ENCODE measurements at regions not wholly inside any gene's neighbourhood (a gene's known extent, or its start where the extent isn't known, plus 50 kb on each side); places are given as distances from the start of the nearest gene placed in this dataset.

DNA sequence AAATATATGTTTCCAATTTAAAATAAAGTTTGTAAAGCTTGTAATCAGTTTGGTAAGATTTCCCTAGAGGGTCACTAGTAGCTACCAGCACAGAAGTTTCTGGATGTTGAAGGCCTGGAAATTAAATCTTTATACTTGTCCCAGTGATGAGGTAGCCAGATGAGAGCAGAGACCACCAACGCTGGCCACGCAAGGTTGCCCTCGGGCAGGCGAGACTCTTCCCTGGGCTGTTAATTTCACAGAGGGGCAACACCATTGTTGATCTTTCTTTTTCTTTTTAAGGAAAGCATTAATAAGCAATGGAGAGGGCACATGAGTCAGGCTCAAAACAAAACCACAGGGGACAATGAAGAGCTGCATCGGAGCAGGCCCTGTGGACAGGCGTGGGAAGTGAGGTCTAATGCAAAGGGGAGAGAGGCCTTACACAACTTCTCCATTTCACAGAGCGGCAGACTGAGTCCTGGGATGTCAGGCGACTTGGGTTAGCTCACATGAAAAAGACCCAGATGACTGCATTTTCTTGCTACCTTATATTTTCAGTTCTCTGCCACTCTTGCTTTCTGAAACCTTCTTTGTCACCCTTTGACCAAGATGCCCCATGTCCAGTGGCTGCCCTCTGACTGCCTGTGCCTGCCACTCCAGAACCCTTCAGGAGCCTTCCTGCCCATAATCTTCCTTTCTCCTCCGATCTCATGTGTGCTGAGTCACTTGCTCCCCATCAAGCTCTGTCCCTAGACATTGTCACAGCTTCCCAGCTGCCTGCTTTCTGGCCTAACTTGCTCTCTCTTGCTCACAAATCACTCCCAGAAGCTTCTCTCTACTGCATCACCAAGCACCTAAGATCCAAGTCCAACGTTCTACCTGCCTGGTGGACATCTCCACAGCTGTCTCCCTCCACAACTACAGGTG is 107.7 kb upstream of the CDYL start:
- Histone ChIP-seq H3K36me3 (no peaks in the 10 kb centered on the region), H3K4me3 (no peak overlapping the region), H3K27ac (replicated peaks in 1 of 4) (no peak overlapping the region), H3K4me1 (no peaks in the 10 kb centered on the region), H3K9me3 (no peaks in the 10 kb centered on the region), H3K27me3 (no peaks in the 10 kb centered on the region)
- DNase-seq (ENCODE audit: extremely low spot score), result peak; percentile 83
- intact Hi-C loops (cut with DNase I), result no loop called here
- 89% methylated on average over 10 of the region's 10 CpGs for WGBS
- no peak for TF ChIP-seq POLR2A (IDR thresholded peaks at IDR 0.05; ENCODE audit: low read depth)
- no peak for TF ChIP-seq POLR2AphosphoS5 (IDR thresholded peaks at IDR 0.05)
- TF ChIP-seq, protein P1, sequence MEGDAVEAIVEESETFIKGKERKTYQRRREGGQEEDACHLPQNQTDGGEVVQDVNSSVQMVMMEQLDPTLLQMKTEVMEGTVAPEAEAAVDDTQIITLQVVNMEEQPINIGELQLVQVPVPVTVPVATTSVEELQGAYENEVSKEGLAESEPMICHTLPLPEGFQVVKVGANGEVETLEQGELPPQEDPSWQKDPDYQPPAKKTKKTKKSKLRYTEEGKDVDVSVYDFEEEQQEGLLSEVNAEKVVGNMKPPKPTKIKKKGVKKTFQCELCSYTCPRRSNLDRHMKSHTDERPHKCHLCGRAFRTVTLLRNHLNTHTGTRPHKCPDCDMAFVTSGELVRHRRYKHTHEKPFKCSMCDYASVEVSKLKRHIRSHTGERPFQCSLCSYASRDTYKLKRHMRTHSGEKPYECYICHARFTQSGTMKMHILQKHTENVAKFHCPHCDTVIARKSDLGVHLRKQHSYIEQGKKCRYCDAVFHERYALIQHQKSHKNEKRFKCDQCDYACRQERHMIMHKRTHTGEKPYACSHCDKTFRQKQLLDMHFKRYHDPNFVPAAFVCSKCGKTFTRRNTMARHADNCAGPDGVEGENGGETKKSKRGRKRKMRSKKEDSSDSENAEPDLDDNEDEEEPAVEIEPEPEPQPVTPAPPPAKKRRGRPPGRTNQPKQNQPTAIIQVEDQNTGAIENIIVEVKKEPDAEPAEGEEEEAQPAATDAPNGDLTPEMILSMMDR (IDR thresholded peaks at IDR 0.05), result no peak
- TF ChIP-seq EP300 (IDR thresholded peaks at IDR 0.05), result no peak

DNA sequence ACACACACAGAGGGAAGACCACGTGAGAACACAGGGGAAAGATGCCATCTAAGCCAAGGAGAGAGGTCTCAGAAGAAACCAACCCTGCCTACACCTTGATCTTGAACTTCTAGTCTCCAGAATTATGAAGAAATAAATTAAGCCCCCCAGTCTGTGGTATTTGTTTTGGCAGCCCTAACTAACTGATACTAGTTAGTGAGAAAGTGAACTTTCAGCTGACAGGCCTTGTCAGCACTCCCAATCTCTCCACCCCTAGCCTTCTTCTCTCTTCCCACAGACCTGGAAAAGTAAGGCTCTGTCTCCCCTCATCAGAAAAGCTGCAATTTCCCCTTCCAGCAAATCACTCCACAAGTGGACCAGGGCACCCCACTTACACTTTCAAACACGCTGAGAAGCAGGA is 108.6 kb upstream of the CDYL start:
- no peak overlapping the region for H3K4me3 ChIP-seq
- TF ChIP-seq POLR2AphosphoS5 (IDR thresholded peaks at IDR 0.05) (no peak), POLR2A (IDR thresholded peaks at IDR 0.05; ENCODE audit: low read depth) (no peak), EP300 (IDR thresholded peaks at IDR 0.05) (no peak)
- TF ChIP-seq, protein P1 (IDR thresholded peaks at IDR 0.05), result no peak
- H3K36me3 ChIP-seq, result no peaks in the 10 kb centered on the region
- peak; percentile 55 for DNase-seq (ENCODE audit: extremely low spot score)
- intact Hi-C loops (cut with DNase I), result no loop called here
- no peak overlapping the region for H3K27ac ChIP-seq (replicated peaks in 1 of 4)
- no peaks in the 10 kb centered on the region for H3K9me3 ChIP-seq
- no peaks in the 10 kb centered on the region for H3K4me1 ChIP-seq
- WGBS, result 86% methylated on average over 2 of the region's 2 CpGs
- no peaks in the 10 kb centered on the region for H3K27me3 ChIP-seq

DNA sequence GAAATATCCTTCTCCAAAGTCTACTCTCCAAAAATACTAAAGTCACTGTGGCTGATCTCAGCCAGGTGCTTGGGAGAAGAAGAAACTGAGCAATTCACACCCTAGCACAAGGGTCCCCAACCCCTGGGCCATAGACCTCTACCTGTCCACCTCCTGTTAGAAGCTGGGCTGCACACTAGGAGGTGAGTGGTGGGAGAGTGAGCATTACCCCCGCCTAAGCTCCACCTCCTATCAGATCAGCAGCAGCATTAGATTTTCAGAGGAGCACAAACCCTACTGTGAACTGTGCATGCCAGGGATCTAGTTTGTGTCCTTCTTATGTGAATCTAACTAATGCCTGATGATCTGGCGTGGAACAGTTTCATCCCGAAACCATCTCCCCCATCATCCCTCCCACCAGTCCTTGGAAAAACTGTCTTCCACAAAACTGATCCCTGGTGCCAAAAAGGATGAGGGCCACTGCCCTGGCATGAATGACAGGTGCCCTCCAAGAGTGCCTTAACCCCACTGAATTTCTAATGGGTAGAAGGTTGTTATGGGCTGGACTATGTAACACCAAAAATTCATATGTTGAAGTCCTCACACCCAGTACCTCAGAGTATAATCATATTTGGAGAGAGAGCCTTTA is 109.2 kb upstream of the CDYL start:
- Histone ChIP-seq H3K9me3 (no peaks in the 10 kb centered on the region), H3K4me3 (no peak overlapping the region), H3K27me3 (no peaks in the 10 kb centered on the region), H3K4me1 (no peaks in the 10 kb centered on the region), H3K36me3 (no peaks in the 10 kb centered on the region), H3K27ac (replicated peaks in 1 of 4) (no peak overlapping the region)
- peak; percentile 60 for DNase-seq (ENCODE audit: extremely low spot score)
- WGBS, result 93% methylated on average over 3 of the region's 3 CpGs
- intact Hi-C loops (cut with DNase I), result no loop called here
- TF ChIP-seq, protein P1 (IDR thresholded peaks at IDR 0.05), result no peak
- TF ChIP-seq POLR2AphosphoS5 (IDR thresholded peaks at IDR 0.05), result no peak
- no peak for TF ChIP-seq POLR2A (IDR thresholded peaks at IDR 0.05; ENCODE audit: low read depth)
- TF ChIP-seq EP300 (IDR thresholded peaks at IDR 0.05), result no peak

DNA sequence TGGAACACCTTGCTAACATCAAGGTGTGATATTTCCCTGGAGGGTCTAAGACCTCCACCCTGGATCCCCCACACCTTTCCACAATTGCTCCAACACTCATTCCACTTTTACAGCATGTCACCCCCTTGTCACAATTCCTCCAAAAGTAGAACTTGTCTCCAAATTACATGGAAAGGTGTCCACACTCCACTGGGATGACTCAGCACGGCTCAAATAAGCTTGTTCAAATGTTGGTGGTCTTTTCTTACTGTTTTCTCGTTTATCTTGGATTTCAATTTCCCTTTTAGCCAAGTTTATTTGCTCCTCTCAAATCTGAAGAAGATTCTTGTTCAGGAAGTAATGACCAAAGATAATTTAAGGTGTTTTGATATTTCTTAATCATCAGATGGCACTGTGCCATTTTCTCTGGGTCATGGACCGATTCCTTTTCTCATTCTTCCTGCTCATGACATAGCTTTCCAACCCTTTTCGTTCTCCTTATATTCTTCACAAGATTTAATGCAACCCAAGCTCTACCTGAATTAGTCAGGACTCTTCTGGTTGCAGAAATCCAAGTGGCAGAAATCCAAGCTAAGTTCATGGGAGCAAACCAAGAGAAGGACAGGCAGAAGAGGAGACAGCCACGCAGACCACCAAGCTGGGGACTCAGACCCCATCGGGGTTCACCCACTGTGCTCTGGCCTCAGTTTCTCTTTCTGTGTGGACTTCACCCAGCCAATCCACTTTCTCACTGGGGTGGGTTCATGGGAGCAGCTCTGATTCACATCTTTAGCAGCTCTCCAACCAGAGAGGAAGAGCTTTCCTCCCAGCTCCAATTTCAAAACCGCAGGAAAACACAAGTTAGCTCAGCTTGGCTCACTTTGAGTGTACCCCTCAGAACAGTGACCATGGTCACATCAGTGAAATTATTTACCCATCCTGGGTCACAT is 110.5 kb upstream of the CDYL start:
- intact Hi-C loops (cut with DNase I), result no loop called here
- no peak overlapping the region for H3K4me3 ChIP-seq
- no peak for DNase-seq (ENCODE audit: extremely low spot score)
- 67% methylated on average over 7 of the region's 7 CpGs for WGBS
- H3K36me3 ChIP-seq, result no peaks in the 10 kb centered on the region
- H3K9me3 ChIP-seq, result no peaks in the 10 kb centered on the region
- peaks cover 0 to 2% (median 2%) of the 10 kb centered on the region in 4 donors for H3K4me1 ChIP-seq
- no peak overlapping the region for H3K27ac ChIP-seq (replicated peaks in 1 of 4)
- H3K27me3 ChIP-seq, result no peaks in the 10 kb centered on the region
- TF ChIP-seq, protein P1 (IDR thresholded peaks at IDR 0.05), result no peak
